ENCODE measurements at regions not wholly inside any gene's neighbourhood (a gene's known extent, or its start where the extent isn't known, plus 50 kb on each side); places are given as distances from the start of the nearest gene placed in this dataset.

DNA sequence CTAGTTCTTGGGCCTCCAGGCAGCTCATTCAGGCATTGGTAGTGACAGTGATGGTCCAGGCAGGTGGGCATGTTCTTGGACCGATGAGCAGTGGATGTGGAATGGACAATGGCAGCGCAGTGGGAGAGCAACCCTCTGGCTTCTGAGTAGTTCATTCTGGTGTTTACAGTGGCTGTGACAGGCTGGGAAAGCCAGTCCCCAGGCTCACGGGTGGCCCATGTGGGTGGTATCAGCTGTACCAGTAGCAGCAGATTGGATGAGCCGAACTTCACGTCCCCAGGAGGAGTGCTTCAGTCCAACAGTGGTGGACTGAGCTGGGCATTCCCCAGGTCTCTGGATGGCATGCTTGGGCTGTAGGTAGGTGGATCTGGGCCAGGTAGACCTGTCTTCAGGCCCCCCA lies 515.6 kb upstream of the ACO1 start:
- no peaks in the 10 kb centered on the region for H3K36me3 Mint-ChIP-seq (ENCODE audit: insufficient read depth in 1 of 3, low read depth in 3 of 3)
- Histone ChIP-seq H3K23ac (ENCODE audit: insufficient read length, low read depth, low read length) (no peak overlapping the region), H3K18ac (ENCODE audit: insufficient read length, low read depth, low read length) (no peak overlapping the region), H3K14ac (ENCODE audit: insufficient read depth, low read length) (no peak overlapping the region), H3T11ph (ENCODE audit: low read length) (no peak overlapping the region), H2BK20ac (ENCODE audit: low read depth, low read length, poor library complexity, severe bottlenecking) (no peak overlapping the region), H4K20me1 (ENCODE audit: control insufficient read depth, insufficient read depth, insufficient read length) (no peaks in the 10 kb centered on the region), H2BK12ac (ENCODE audit: insufficient read length, low read depth, low read length) (no peak overlapping the region), H2AFZ (ENCODE audit: low read length) (no peak overlapping the region), H4K5ac (ENCODE audit: insufficient read length, low read depth, low read length) (no peak overlapping the region), H3K27me3 (ENCODE audit: insufficient read depth, low read length) (no peaks in the 10 kb centered on the region), H3K4ac (ENCODE audit: low read depth, low read length) (no peak overlapping the region), H4K8ac (replicated peaks; ENCODE audit: insufficient read length, low read depth, low read length) (no peak overlapping the region), H2BK15ac (ENCODE audit: low read depth, low read length) (no peak overlapping the region), H2BK5ac (ENCODE audit: insufficient read length, low read length) (no peak overlapping the region), H3K4me2 (ENCODE audit: insufficient read depth, insufficient read length, low read length) (no peak overlapping the region), H4K91ac (ENCODE audit: insufficient read length, low read depth, low read length) (no peak overlapping the region), H3K4me1 (ENCODE audit: insufficient read depth, low read length) (no peaks in the 10 kb centered on the region), H3K9me3 (ENCODE audit: control insufficient read depth, low read depth, low read length) (no peaks in the 10 kb centered on the region), H3K9ac (ENCODE audit: extremely low read depth, insufficient read length, low read length) (no peak overlapping the region), H3K27ac (ENCODE audit: insufficient read length, low read depth, low read length) (no peak overlapping the region), H3K79me2 (ENCODE audit: insufficient read depth, low read length) (no peaks in the 10 kb centered on the region), H3K23me2 (ENCODE audit: insufficient read length, low read depth, low read length, poor library complexity, severe bottlenecking) (no peaks in the 10 kb centered on the region), H3K56ac (ENCODE audit: insufficient read length, low read depth, low read length) (no peak overlapping the region), H3K79me1 (ENCODE audit: insufficient read depth, low read depth, low read length, poor library complexity, severe bottlenecking) (no peaks in the 10 kb centered on the region), H2AK5ac (ENCODE audit: insufficient read length, low read length) (no peak overlapping the region), H2BK120ac (ENCODE audit: low read depth, low read length, poor library complexity, severe bottlenecking) (no peak overlapping the region)
- DNase-seq, result no peak
- no peak overlapping the region for H3K4me3 Mint-ChIP-seq
- H3K9me3 Mint-ChIP-seq, result no peaks in the 10 kb centered on the region
- H3K4me1 Mint-ChIP-seq, result no peaks in the 10 kb centered on the region
- TF ChIP-seq, protein P1, sequence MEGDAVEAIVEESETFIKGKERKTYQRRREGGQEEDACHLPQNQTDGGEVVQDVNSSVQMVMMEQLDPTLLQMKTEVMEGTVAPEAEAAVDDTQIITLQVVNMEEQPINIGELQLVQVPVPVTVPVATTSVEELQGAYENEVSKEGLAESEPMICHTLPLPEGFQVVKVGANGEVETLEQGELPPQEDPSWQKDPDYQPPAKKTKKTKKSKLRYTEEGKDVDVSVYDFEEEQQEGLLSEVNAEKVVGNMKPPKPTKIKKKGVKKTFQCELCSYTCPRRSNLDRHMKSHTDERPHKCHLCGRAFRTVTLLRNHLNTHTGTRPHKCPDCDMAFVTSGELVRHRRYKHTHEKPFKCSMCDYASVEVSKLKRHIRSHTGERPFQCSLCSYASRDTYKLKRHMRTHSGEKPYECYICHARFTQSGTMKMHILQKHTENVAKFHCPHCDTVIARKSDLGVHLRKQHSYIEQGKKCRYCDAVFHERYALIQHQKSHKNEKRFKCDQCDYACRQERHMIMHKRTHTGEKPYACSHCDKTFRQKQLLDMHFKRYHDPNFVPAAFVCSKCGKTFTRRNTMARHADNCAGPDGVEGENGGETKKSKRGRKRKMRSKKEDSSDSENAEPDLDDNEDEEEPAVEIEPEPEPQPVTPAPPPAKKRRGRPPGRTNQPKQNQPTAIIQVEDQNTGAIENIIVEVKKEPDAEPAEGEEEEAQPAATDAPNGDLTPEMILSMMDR (conservative IDR thresholded peaks at IDR 0.05), result no peak
- WGBS (ENCODE audit: extremely low coverage, insufficient read length, low lambda C conversion rate), result no CpG with 5 or more reads among the region's 5 CpGs
- H3K27ac Mint-ChIP-seq, result peak overlapping the region in 1 of 3 experiments; percentile 76; a peak in 1 of 7 replicates
- no peaks in the 10 kb centered on the region for H3K27me3 Mint-ChIP-seq (ENCODE audit: low read depth)

All from H9 (cell line).